K562 (cell line): ENCODE measurements at regions not wholly inside any gene's neighbourhood (a gene's known extent, or its start where the extent isn't known, plus 50 kb on each side); places are given as distances from the start of the nearest gene placed in this dataset.

Experiments used
- ATAC-seq: fragments of 200-7000 bp; cut with Tn5 transposase; 3 replicates; pipeline ENCODE4 v1.9.1; 2020; ENCODE audit warnings: moderate library complexity
- BruUV-seq: library from RNA; stranded (reverse); fragments of 400-500 nt; replicated peaks from 2 replicates; lab custom pipeline; 2021; lab: Mats Ljungman, UMichigan
- CTCF ChIA-PET: fragments of 300-600 bp; formaldehyde crosslinking; extraction: SDS; loops from one replicate; lab custom pipeline; 2021; ENCODE audit warnings: low intra/inter-chr PET ratio; lab: Yijun Ruan, JAX
- POLR2A ChIA-PET: fragments of 300-600, 350-650 bp; sonication (Branson Sonifier 250); formaldehyde crosslinking; extraction: SDS; loops from one replicate; lab custom pipeline; 2021; ENCODE audit warnings: antibody characterized with exemption, inconsistent platforms; lab: Yijun Ruan, JAX
- DNase-seq, 4 experiments: peaks; one replicate each; pipeline versions ENCODE4 v3.0.0 to v3.0.0-alpha.2; 2011 to 2018; ENCODE audit warnings: low spot score in 3 of 4, mixed read lengths in 3 of 4; ENCODE audit errors: extremely low read depth in 1 of 4
- FAIRE-seq: peaks from 2 replicates; lab custom pipeline; 2011; peaks lifted over from hg19 to GRCh38; lab: Jason Lieb, UNC
- H2AFZ ChIP-seq: 2 replicates; pipeline ENCODE4 v1.6.0; 2011; ENCODE audit warnings: low read depth, low read length, control low read depth, inconsistent platforms
- H3K27ac ChIP-seq: fragments of 200-600 bp; 3 replicates; pipeline ENCODE4 v1.8.0; 2011; ENCODE audit warnings: low read depth, mild to moderate bottlenecking, control low read depth, inconsistent platforms, low read length, moderate library complexity, mixed read lengths; ENCODE audit errors: extremely low read depth
- H3K27me3 ChIP-seq, 2 experiments: fragments of 300-600 bp in 1 of 2; 2 replicates in 1 of 2; 3 replicates in 1 of 2; pipeline versions ENCODE4 v1.6.0 to v1.8.0; 2011; ENCODE audit warnings: inconsistent platforms in 2 of 2, low read length in 2 of 2, mild to moderate bottlenecking in 1 of 2, mixed read lengths in 1 of 2, moderate library complexity in 1 of 2; ENCODE audit not compliant: control insufficient read depth in 2 of 2, insufficient read depth in 2 of 2
- H3K36me3 ChIP-seq: fragments of 300-600 bp; 3 replicates; pipeline ENCODE4 v1.8.0; 2011; ENCODE audit warnings: mild to moderate bottlenecking, low read length, inconsistent platforms; ENCODE audit not compliant: control insufficient read depth, insufficient read depth
- H3K4me1 ChIP-seq, 2 experiments: fragments of 200-600 bp in 1 of 2; replicated peaks in 1 of 2; 2 replicates in 1 of 2; 3 replicates in 1 of 2; pipeline versions ENCODE4 v1.5.1 to v1.8.0; 2011; ENCODE audit warnings: inconsistent platforms in 2 of 2, low read length in 2 of 2, mild to moderate bottlenecking in 1 of 2, mixed read lengths in 1 of 2, moderate library complexity in 1 of 2; ENCODE audit not compliant: control insufficient read depth in 2 of 2, insufficient read depth in 2 of 2
- H3K4me2 ChIP-seq: 2 replicates; pipeline ENCODE4 v1.6.1; 2011; ENCODE audit warnings: low read length, control low read depth, inconsistent platforms, mixed read lengths; ENCODE audit not compliant: insufficient read depth
- H3K4me3 ChIP-seq: fragments of 200-600 bp; sonication (generic), shearing (Covaris generic); 2 replicates; pipeline ENCODE4 v1.5.1; 2016; ENCODE audit warnings: control low read depth, inconsistent platforms
- H3K79me2 ChIP-seq: fragments of 200-600 bp; 3 replicates; pipeline ENCODE4 v1.8.0; 2011; ENCODE audit warnings: low read length, inconsistent platforms; ENCODE audit not compliant: control insufficient read depth, insufficient read depth
- H3K9ac ChIP-seq, 2 experiments: 2 replicates each; pipeline versions ENCODE4 v1.6.0 to v1.6.1; 2011; ENCODE audit warnings: low read depth in 2 of 2, low read length in 2 of 2, control low read depth in 1 of 2, inconsistent platforms in 1 of 2, mild to moderate bottlenecking in 1 of 2, mixed read lengths in 1 of 2; ENCODE audit not compliant: insufficient read depth in 1 of 2
- H3K9me1 ChIP-seq: one replicate; pipeline ENCODE4 v1.6.0; 2011; ENCODE audit warnings: inconsistent platforms, mild to moderate bottlenecking, low read length, moderate library complexity; ENCODE audit not compliant: control insufficient read depth, insufficient read depth
- H3K9me3 ChIP-seq: replicated peaks from 2 replicates; pipeline ENCODE4 v1.5.1; 2011; ENCODE audit warnings: low read depth, low read length, inconsistent platforms; ENCODE audit not compliant: control insufficient read depth, insufficient read depth
- H4K20me1 ChIP-seq: replicated peaks from 2 replicates; pipeline ENCODE4 v1.6.1; 2011; ENCODE audit warnings: low read length, inconsistent platforms, mixed read lengths; ENCODE audit not compliant: control insufficient read depth, insufficient read depth
- CBX5 ChIP-seq: IDR thresholded peaks from 2 replicates; pipeline ENCODE4 v1.6.1; 2014; ENCODE audit warnings: low read depth, borderline replicate concordance
- DMBX1 ChIP-seq: fragments of 250-450 bp; sonication (Bioruptor Pico); IDR thresholded peaks from 2 replicates; pipeline ENCODE4 v1.8.0; 2022; ENCODE audit warnings: inconsistent platforms, mild to moderate bottlenecking, moderate library complexity, borderline replicate concordance
- NBN ChIP-seq: fragments of 450-650 bp; IDR thresholded peaks from 2 replicates; pipeline ENCODE4 v1.6.1; 2016; ENCODE audit warnings: low read depth, mild to moderate bottlenecking
- NR3C1 ChIP-seq: sonication (generic); formaldehyde crosslinking; IDR thresholded peaks from 2 replicates; pipeline ENCODE4 v1.8.1; 2022; ENCODE audit warnings: missing genetic modification reagents
- SPI1 ChIP-seq: IDR thresholded peaks from 2 replicates; pipeline ENCODE4 v1.6.1; 2011; ENCODE audit warnings: low read depth, low read length, control low read depth, borderline replicate concordance
- ZNF436 ChIP-seq: fragments of 250-450, 450-650 bp; sonication (Bioruptor Pico); formaldehyde crosslinking; IDR thresholded peaks from 2 replicates; pipeline ENCODE4 v1.7.0; 2020; ENCODE audit warnings: mild to moderate bottlenecking
- WGBS: fragments of 100-300 bp; shearing (Covaris generic); methylation state at CpG from one replicate; pipeline ENCODE4 v1.1.6; 2016; ENCODE audit warnings: low coverage, mixed read lengths; ENCODE audit not compliant: insufficient coverage; ENCODE audit errors: missing lambda C conversion rate; 5-methylcytosine and 5-hydroxymethylcytosine counted together
- in situ Hi-C: fragments of 300-500 bp; cut with MboI; formaldehyde crosslinking; loops from 4 replicates; pipeline ENCODE4 v1.15.0; 2018; ENCODE audit warnings: inconsistent platforms, mixed read lengths
- intact Hi-C: fragments of 100-400 bp; cut with micrococcal nuclease; formaldehyde crosslinking; loops from 2 replicates; pipeline ENCODE4 v1.14.2; 2022
- TF ChIP-seq, protein P1 (sequence below): sonication (generic); formaldehyde crosslinking; IDR thresholded peaks from 2 replicates; pipeline ENCODE4 v1.5.0; 2020; ENCODE audit warnings: missing genetic modification reagents

GRCh38 chr10:63716016-63716580 is 194.9 kb downstream of the REEP3 start:
- POLR2A ChIA-PET: interaction anchor here (0.7 to 1.8 kb wide), 2 partner anchors 9 to 443 kb away, joined by 4 to 7 read pairs; no protein-coding TSS in a partner anchor
- in situ Hi-C loops: no loop called here
- H3K4me1 ChIP-seq: no peaks in the 10 kb centered on the region; a peak in 2 of 5 replicates
- intact Hi-C loops: no loop called here
- no TSS peak for BruUV-seq
- no peak overlapping the region for H3K4me3 ChIP-seq
- no peak overlapping the region for H3K27ac ChIP-seq
- 1% methylated on average over 4 of the region's 4 CpGs for WGBS
- no peaks in the 10 kb centered on the region for H3K9me3 ChIP-seq
- no peak overlapping the region for H3K4me2 ChIP-seq
- no peak for TF ChIP-seq DMBX1 (CRISPR knock-in tag)
- peak; percentile 47; the same call in 1 of the 2 replicates for TF ChIP-seq SPI1
- TF ChIP-seq, all 486 proteins: peak for 1
- ATAC-seq: no peak
- Histone ChIP-seq H3K79me2 (no peaks in the 10 kb centered on the region), H2AFZ (no peak overlapping the region), H3K9me1 (no peaks in the 10 kb centered on the region), H3K9ac (no peak overlapping the region), H4K20me1 (no peaks in the 10 kb centered on the region), H3K27me3 (peaks cover 28 to 45% of the 10 kb centered on the region in 2 experiments), H3K36me3 (no peaks in the 10 kb centered on the region)
- FAIRE-seq: no peak
- no peak for DNase-seq
- CTCF ChIA-PET: no interaction called here

- 3% methylated on average over 11 of the region's 11 CpGs for WGBS
Measured at GRCh38 chr10:63717027-63717715, 196.0 kb downstream of the REEP3 start.

More at GRCh38 chr10:63717027-63717715, 196.0 kb downstream of the REEP3 start:
- Histone ChIP-seq H4K20me1 (no peaks in the 10 kb centered on the region), H3K27me3 (peaks cover 28 to 37% of the 10 kb centered on the region in 2 experiments), H2AFZ (no peak overlapping the region), H3K4me1 (no peaks in the 10 kb centered on the region; a peak in 2 of 5 replicates), H3K27ac (no peak overlapping the region), H3K4me3 (no peak overlapping the region), H3K9me3 (no peaks in the 10 kb centered on the region), H3K9me1 (no peaks in the 10 kb centered on the region), H3K79me2 (no peaks in the 10 kb centered on the region), H3K36me3 (no peaks in the 10 kb centered on the region), H3K4me2 (no peak overlapping the region), H3K9ac (no peak overlapping the region)
- intact Hi-C loops: no loop called here
- ChIA-PET POLR2A (interaction anchor here (0.7 to 1.8 kb wide), 4 partner anchors 10 to 555 kb away, joined by 3 to 7 read pairs (median 4); no protein-coding TSS in a partner anchor), CTCF (no interaction called here)
- no TSS peak for BruUV-seq
- in situ Hi-C loops: no loop called here
- ATAC-seq (no peak), FAIRE-seq (no peak), DNase-seq (no peak)
- no peak for TF ChIP-seq CBX5
- TF ChIP-seq ZNF436: no peak
- TF ChIP-seq NBN: no peak
- no peak for TF ChIP-seq NR3C1 (CRISPR knock-in tag)
- TF ChIP-seq, protein P1, sequence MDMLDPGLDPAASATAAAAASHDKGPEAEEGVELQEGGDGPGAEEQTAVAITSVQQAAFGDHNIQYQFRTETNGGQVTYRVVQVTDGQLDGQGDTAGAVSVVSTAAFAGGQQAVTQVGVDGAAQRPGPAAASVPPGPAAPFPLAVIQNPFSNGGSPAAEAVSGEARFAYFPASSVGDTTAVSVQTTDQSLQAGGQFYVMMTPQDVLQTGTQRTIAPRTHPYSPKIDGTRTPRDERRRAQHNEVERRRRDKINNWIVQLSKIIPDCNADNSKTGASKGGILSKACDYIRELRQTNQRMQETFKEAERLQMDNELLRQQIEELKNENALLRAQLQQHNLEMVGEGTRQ (CRISPR knock-in tag): no peak
